Skeletal muscle satellite cell (primary cell): ENCODE measurements at regions not wholly inside any gene's neighbourhood (a gene's known extent, or its start where the extent isn't known, plus 50 kb on each side); places are given as distances from the start of the nearest gene placed in this dataset.

ENCODE experiments used
- H3K27me3 ChIP-seq: 2 replicates; pipeline ENCODE4 v1.7.0; 2013; ENCODE audit warnings: low read length; ENCODE audit not compliant: control insufficient read depth, insufficient read depth
- H3K36me3 ChIP-seq: 2 replicates; pipeline ENCODE4 v1.7.0; 2013; ENCODE audit warnings: mild to moderate bottlenecking, control low read depth, low read length; ENCODE audit not compliant: insufficient read depth
- H3K4me1 ChIP-seq: 2 replicates; pipeline ENCODE4 v1.7.0; 2013; ENCODE audit warnings: low read length; ENCODE audit not compliant: control insufficient read depth, insufficient read depth
- H3K4me2 ChIP-seq: 2 replicates; pipeline ENCODE4 v1.7.0; 2013; ENCODE audit warnings: mild to moderate bottlenecking, low read length
- H3K4me3 ChIP-seq: 2 replicates; pipeline ENCODE4 v1.7.0; 2013; ENCODE audit warnings: low read length
- H3K9ac ChIP-seq: 2 replicates; pipeline ENCODE4 v1.7.0; 2013; ENCODE audit warnings: mild to moderate bottlenecking, low read depth, low read length, moderate library complexity
- H3K9me3 ChIP-seq: replicated peaks from 2 replicates; pipeline ENCODE4 v1.7.0; 2013; ENCODE audit warnings: mild to moderate bottlenecking, control low read depth, low read length

GRCh38 chr6:170044836-170045562 is 245.9 kb downstream of the DLL1 start:
- H3K27me3 ChIP-seq = no peaks in the 10 kb centered on the region
- H3K9ac ChIP-seq = no peak overlapping the region
- no peaks in the 10 kb centered on the region for H3K4me1 ChIP-seq
- no peak overlapping the region for H3K4me3 ChIP-seq
- peaks cover 15% of the 10 kb centered on the region for H3K9me3 ChIP-seq
- no peaks in the 10 kb centered on the region for H3K36me3 ChIP-seq
- no peak overlapping the region for H3K4me2 ChIP-seq

- Histone ChIP-seq H3K9ac (no peak overlapping the region), H3K36me3 (no peaks in the 10 kb centered on the region), H3K4me1 (no peaks in the 10 kb centered on the region), H3K4me2 (no peak overlapping the region), H3K9me3 (peaks cover 15% of the 10 kb centered on the region), H3K27me3 (no peaks in the 10 kb centered on the region), H3K4me3 (no peak overlapping the region)
Measured at GRCh38 chr6:170043881-170044790, 246.7 kb downstream of the DLL1 start.

- Histone ChIP-seq H3K4me2 (no peak overlapping the region), H3K9ac (no peak overlapping the region), H3K9me3 (peaks cover 15% of the 10 kb centered on the region), H3K27me3 (no peaks in the 10 kb centered on the region), H3K4me3 (no peak overlapping the region), H3K36me3 (no peaks in the 10 kb centered on the region), H3K4me1 (no peaks in the 10 kb centered on the region)
Measured at GRCh38 chr6:170043150-170043819, 247.6 kb downstream of the DLL1 start.

GRCh38 chr6:170042596-170043118 is 248.2 kb downstream of the DLL1 start:
- no peaks in the 10 kb centered on the region for H3K36me3 ChIP-seq
- H3K9me3 ChIP-seq = peaks cover 15% of the 10 kb centered on the region
- H3K27me3 ChIP-seq = no peaks in the 10 kb centered on the region
- no peak overlapping the region for H3K4me3 ChIP-seq
- no peak overlapping the region for H3K9ac ChIP-seq
- H3K4me1 ChIP-seq = no peaks in the 10 kb centered on the region
- no peak overlapping the region for H3K4me2 ChIP-seq

- Histone ChIP-seq H3K4me1 (no peaks in the 10 kb centered on the region), H3K4me2 (no peak overlapping the region), H3K9me3 (peaks cover 15% of the 10 kb centered on the region), H3K4me3 (no peak overlapping the region), H3K27me3 (no peaks in the 10 kb centered on the region), H3K9ac (no peak overlapping the region), H3K36me3 (no peaks in the 10 kb centered on the region)
Measured at GRCh38 chr6:170042123-170042522, 248.8 kb downstream of the DLL1 start.

GRCh38 chr6:170041526-170041925 is 249.4 kb downstream of the DLL1 start:
- Histone ChIP-seq H3K4me1 (no peaks in the 10 kb centered on the region), H3K9me3 (peaks cover 15% of the 10 kb centered on the region), H3K36me3 (no peaks in the 10 kb centered on the region), H3K4me2 (no peak overlapping the region), H3K27me3 (no peaks in the 10 kb centered on the region), H3K9ac (no peak overlapping the region), H3K4me3 (no peak overlapping the region)

- Histone ChIP-seq H3K9me3 (peaks cover 15% of the 10 kb centered on the region), H3K36me3 (no peaks in the 10 kb centered on the region), H3K27me3 (no peaks in the 10 kb centered on the region), H3K4me2 (no peak overlapping the region), H3K9ac (no peak overlapping the region), H3K4me3 (no peak overlapping the region), H3K4me1 (no peaks in the 10 kb centered on the region)
Measured at GRCh38 chr6:170040906-170041305, 250.0 kb downstream of the DLL1 start.

GRCh38 chr6:170040115-170040500 is 250.8 kb downstream of the DLL1 start:
- H3K9ac ChIP-seq = no peak overlapping the region
- H3K36me3 ChIP-seq = no peaks in the 10 kb centered on the region
- no peak overlapping the region for H3K4me2 ChIP-seq
- H3K4me3 ChIP-seq = no peak overlapping the region
- H3K27me3 ChIP-seq = no peaks in the 10 kb centered on the region
- peaks cover 13% of the 10 kb centered on the region for H3K9me3 ChIP-seq
- no peaks in the 10 kb centered on the region for H3K4me1 ChIP-seq

GRCh38 chr6:170039156-170040114 is 251.4 kb downstream of the DLL1 start:
- Histone ChIP-seq H3K9me3 (peaks cover 11% of the 10 kb centered on the region), H3K4me3 (no peak overlapping the region), H3K4me2 (no peak overlapping the region), H3K27me3 (no peaks in the 10 kb centered on the region), H3K4me1 (no peaks in the 10 kb centered on the region), H3K36me3 (no peaks in the 10 kb centered on the region), H3K9ac (no peak overlapping the region)

GRCh38 chr6:170038708-170039107 is 252.2 kb downstream of the DLL1 start:
- H3K36me3 ChIP-seq = no peaks in the 10 kb centered on the region
- no peak overlapping the region for H3K9ac ChIP-seq
- peaks cover 6% of the 10 kb centered on the region for H3K9me3 ChIP-seq
- H3K4me2 ChIP-seq = no peak overlapping the region
- H3K4me3 ChIP-seq = no peak overlapping the region
- no peaks in the 10 kb centered on the region for H3K27me3 ChIP-seq
- no peaks in the 10 kb centered on the region for H3K4me1 ChIP-seq
